Activated naive CD8-positive, alpha-beta T cell treated with anti-CD3 and anti-CD28 coated beads, Interleukin-2, amount 10 ng/mL, durations not matched to agents 7 days and 5 days (primary cell): ENCODE measurements at regions not wholly inside any gene's neighbourhood (a gene's known extent, or its start where the extent isn't known, plus 50 kb on each side); places are given as distances from the start of the nearest gene placed in this dataset.
"Not testable (repeated sequence)": the region's sequence is repeated elsewhere in the genome, so short reads cannot be mapped to it uniquely, and the experiment has no call there.

ENCODE experiments used
- ATAC-seq: fragments of 150-1000 bp; cut with Tn5 transposase; one replicate; pipeline ENCODE4 v1.10.0; 2021; ENCODE audit warnings: low read depth, moderate library complexity
- POLR2A ChIA-PET: fragments of 350-600 bp; sonication (Branson Sonifier 250); formaldehyde crosslinking; loops from one replicate; lab custom pipeline; 2021; ENCODE audit warnings: antibody characterized with exemption; lab: Charles Lee
- DNase-seq: peaks from one replicate; pipeline ENCODE4 v3.0.0; 2021
- H3K27ac Mint-ChIP-seq: one replicate; pipeline ENCODE4 v1.8.0; 2022; ENCODE audit warnings: mild to moderate bottlenecking, mixed read lengths
- H3K27me3 Mint-ChIP-seq: one replicate; pipeline ENCODE4 v1.8.0; 2022; ENCODE audit warnings: mild to moderate bottlenecking, moderate library complexity, mixed read lengths
- H3K36me3 Mint-ChIP-seq: one replicate; pipeline ENCODE4 v1.8.0; 2021; ENCODE audit warnings: mild to moderate bottlenecking, mixed read lengths
- H3K4me1 Mint-ChIP-seq: one replicate; pipeline ENCODE4 v1.8.0; 2021; ENCODE audit warnings: mixed read lengths
- H3K4me3 Mint-ChIP-seq: one replicate; pipeline ENCODE4 v1.8.0; 2022; ENCODE audit warnings: mild to moderate bottlenecking, moderate library complexity, mixed read lengths
- H3K9me3 Mint-ChIP-seq: one replicate; pipeline ENCODE4 v1.8.0; 2021; ENCODE audit warnings: mixed read lengths

GRCh38 chr3:101913168-101913567 is 63.9 kb downstream of the NFKBIZ start:
- no peak for ATAC-seq
- DNase-seq, result no peak
- Mint-ChIP-seq H3K9me3 (peaks cover 9% of the 10 kb centered on the region), H3K27me3 (no peaks in the 10 kb centered on the region), H3K27ac (no peak overlapping the region), H3K4me3 (no peak overlapping the region), H3K36me3 (peaks cover 6% of the 10 kb centered on the region), H3K4me1 (no peaks in the 10 kb centered on the region)
- POLR2A ChIA-PET, result no interaction called here

DNA sequence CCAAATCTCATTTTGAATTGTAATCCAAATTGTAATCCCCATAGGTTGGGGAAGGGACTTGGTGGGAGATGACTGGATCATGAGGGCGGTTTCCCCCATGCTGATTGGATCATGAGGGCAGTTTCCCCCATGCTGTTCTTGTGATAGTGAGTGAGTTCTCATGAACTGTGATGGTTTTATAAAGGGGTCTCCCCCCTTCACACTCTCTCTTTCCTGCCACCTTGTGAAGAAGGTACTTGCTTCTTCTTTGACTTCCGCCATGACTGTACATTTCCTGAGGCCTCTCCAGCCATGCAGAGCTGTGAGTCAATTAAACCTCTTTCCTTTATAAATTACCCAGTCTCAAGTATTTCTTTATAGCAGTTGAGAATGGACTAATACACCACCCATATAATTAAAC is 68.4 kb downstream of the NFKBIZ start:
- H3K36me3 Mint-ChIP-seq, result peaks cover 27% of the 10 kb centered on the region
- peaks cover 29% of the 10 kb centered on the region for H3K9me3 Mint-ChIP-seq
- H3K27me3 Mint-ChIP-seq, DNase-seq, H3K4me1 Mint-ChIP-seq, H3K27ac Mint-ChIP-seq, H3K4me3 Mint-ChIP-seq, POLR2A ChIA-PET, ATAC-seq: not testable (repeated sequence)

- H3K27me3 Mint-ChIP-seq, DNase-seq, H3K27ac Mint-ChIP-seq, POLR2A ChIA-PET, ATAC-seq, H3K4me3 Mint-ChIP-seq: not testable (repeated sequence)
- Mint-ChIP-seq H3K4me1 (peaks cover 27% of the 10 kb centered on the region), H3K9me3 (peaks cover 32% of the 10 kb centered on the region), H3K36me3 (peaks cover 30% of the 10 kb centered on the region)
These were observed 72.9 kb downstream of the NFKBIZ start for GRCh38 chr3:101922151-101922725.

GRCh38 chr3:101924621-101925020 is 75.3 kb downstream of the NFKBIZ start:
- not testable (repeated sequence) for H3K27me3 Mint-ChIP-seq, H3K4me3 Mint-ChIP-seq, DNase-seq
- ATAC-seq, result peak; percentile 65
- peaks cover 26% of the 10 kb centered on the region for H3K9me3 Mint-ChIP-seq
- peaks cover 26% of the 10 kb centered on the region for H3K36me3 Mint-ChIP-seq
- H3K4me1 Mint-ChIP-seq, result peaks cover 27% of the 10 kb centered on the region
- H3K27ac Mint-ChIP-seq, result peak overlapping the region; percentile 68
- POLR2A ChIA-PET, result interaction anchor here (1.1 to 1.2 kb wide), 2 partner anchors 12 to 75 kb away, joined by 3 to 4 read pairs; partner anchors contain the start of gene NFKBIZ

- not testable (repeated sequence) for DNase-seq, ATAC-seq, H3K4me3 Mint-ChIP-seq, H3K27me3 Mint-ChIP-seq
- POLR2A ChIA-PET, result interaction anchor here (1.1 kb wide), 1 partner anchor 76 kb away, joined by 4 read pairs; the partner anchor contains the start of gene NFKBIZ
- Mint-ChIP-seq H3K36me3 (peaks cover 22% of the 10 kb centered on the region), H3K27ac (peak overlapping the region; percentile 67), H3K9me3 (peaks cover 22% of the 10 kb centered on the region), H3K4me1 (peaks cover 27% of the 10 kb centered on the region)
These were observed 75.8 kb downstream of the NFKBIZ start for GRCh38 chr3:101925124-101925523.

GRCh38 chr3:101925564-101925963 is 76.2 kb downstream of the NFKBIZ start:
- POLR2A ChIA-PET, result no interaction called here
- DNase-seq (no peak), ATAC-seq (no peak)
- no peaks in the 10 kb centered on the region for H3K27me3 Mint-ChIP-seq
- no peak overlapping the region for H3K4me3 Mint-ChIP-seq
- H3K9me3 Mint-ChIP-seq, result peaks cover 19% of the 10 kb centered on the region
- H3K27ac Mint-ChIP-seq, result peak overlapping the region; percentile 67
- H3K4me1 Mint-ChIP-seq, result peaks cover 27% of the 10 kb centered on the region
- peaks cover 22% of the 10 kb centered on the region for H3K36me3 Mint-ChIP-seq

GRCh38 chr3:101926594-101927105 is 77.3 kb downstream of the NFKBIZ start:
- peaks cover 27% of the 10 kb centered on the region for H3K4me1 Mint-ChIP-seq
- peaks cover 15% of the 10 kb centered on the region for H3K9me3 Mint-ChIP-seq
- no peak for DNase-seq
- H3K4me3 Mint-ChIP-seq, result no peak overlapping the region
- H3K27ac Mint-ChIP-seq, result no peak overlapping the region
- peaks cover 18% of the 10 kb centered on the region for H3K36me3 Mint-ChIP-seq
- POLR2A ChIA-PET, result no interaction called here
- ATAC-seq, result no peak
- H3K27me3 Mint-ChIP-seq, result no peaks in the 10 kb centered on the region

- peaks cover 17% of the 10 kb centered on the region for H3K4me1 Mint-ChIP-seq
These were observed 79.6 kb downstream of the NFKBIZ start for GRCh38 chr3:101928890-101929289.

GRCh38 chr3:101931081-101931480 is 81.8 kb downstream of the NFKBIZ start:
- no peak overlapping the region for H3K4me3 Mint-ChIP-seq
- peaks cover 1% of the 10 kb centered on the region for H3K9me3 Mint-ChIP-seq
- peaks cover 7% of the 10 kb centered on the region for H3K36me3 Mint-ChIP-seq
- peaks cover 13% of the 10 kb centered on the region for H3K4me1 Mint-ChIP-seq
- H3K27me3 Mint-ChIP-seq, result no peaks in the 10 kb centered on the region
- ATAC-seq (no peak), DNase-seq (no peak)
- POLR2A ChIA-PET, result no interaction called here
- H3K27ac Mint-ChIP-seq, result no peak overlapping the region

More at GRCh38 chr3:101928890-101929289, 79.6 kb downstream of the NFKBIZ start:
- H3K4me3 Mint-ChIP-seq, result no peak overlapping the region
- DNase-seq (no peak), ATAC-seq (no peak)
- no peak overlapping the region for H3K27ac Mint-ChIP-seq
- POLR2A ChIA-PET, result no interaction called here
- no peaks in the 10 kb centered on the region for H3K27me3 Mint-ChIP-seq
- peaks cover 1% of the 10 kb centered on the region for H3K9me3 Mint-ChIP-seq
- H3K36me3 Mint-ChIP-seq, result peaks cover 5% of the 10 kb centered on the region

DNA sequence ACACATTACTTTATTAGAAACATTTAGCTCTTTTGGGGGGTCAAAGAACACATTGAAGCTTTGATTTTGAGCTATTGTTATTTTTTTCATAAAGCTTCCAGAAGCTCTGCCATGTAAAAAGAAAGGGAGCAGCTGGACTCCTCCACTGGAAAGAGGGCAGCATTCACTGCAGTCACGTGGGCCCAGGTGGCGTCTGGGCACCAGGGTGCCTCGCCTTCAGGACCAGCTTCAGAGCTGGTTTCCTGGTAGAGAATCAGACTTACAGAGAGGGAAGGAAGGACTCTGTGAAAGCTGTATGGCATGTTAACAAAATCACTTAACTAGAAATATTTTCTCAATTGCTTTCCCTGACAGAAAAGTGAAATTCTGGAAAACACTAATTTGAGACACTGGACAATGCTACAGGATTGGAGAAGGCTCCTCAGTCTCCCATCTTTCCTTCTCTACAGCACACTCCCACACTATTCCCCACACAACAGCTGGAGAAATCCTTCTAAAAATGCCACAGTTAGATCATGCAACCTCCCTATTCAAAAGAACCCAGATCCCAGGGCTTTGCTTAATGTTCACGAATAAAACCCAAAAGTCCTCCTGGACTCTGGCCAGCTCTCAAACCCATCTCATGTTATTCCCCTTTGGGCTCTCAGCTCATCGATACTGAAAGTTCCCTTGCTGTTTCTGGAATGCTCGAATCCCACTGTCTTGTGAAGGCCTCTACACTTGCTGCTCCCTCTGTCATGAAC is 83.2 kb downstream of the NFKBIZ start:
- no peak overlapping the region for H3K4me3 Mint-ChIP-seq
- H3K27ac Mint-ChIP-seq, result no peak overlapping the region
- peaks cover 22% of the 10 kb centered on the region for H3K4me1 Mint-ChIP-seq
- peaks cover 7% of the 10 kb centered on the region for H3K36me3 Mint-ChIP-seq
- H3K27me3 Mint-ChIP-seq, result no peaks in the 10 kb centered on the region
- H3K9me3 Mint-ChIP-seq, result peaks cover 1% of the 10 kb centered on the region
- DNase-seq, result no peak
- POLR2A ChIA-PET, result interaction anchor here (0.6 to 2.2 kb wide), 3 partner anchors 83 to 141 kb away, joined by 4 to 6 read pairs (median 4); partner anchors contain the start of gene NFKBIZ
- ATAC-seq, result no peak

- peak; percentile 39 for DNase-seq
- peak overlapping the region; percentile 84 for H3K27ac Mint-ChIP-seq
- H3K36me3 Mint-ChIP-seq, result peaks cover 7% of the 10 kb centered on the region
- POLR2A ChIA-PET, result interaction anchor here (0.7 to 3.3 kb wide), 7 partner anchors 13 to 201 kb away, joined by 3 to 23 read pairs (median 5); partner anchors contain the start of gene NFKBIZ
- H3K4me3 Mint-ChIP-seq, result peak overlapping the region; percentile 56
- peak; percentile 91 for ATAC-seq
- no peaks in the 10 kb centered on the region for H3K27me3 Mint-ChIP-seq
- H3K4me1 Mint-ChIP-seq, result peaks cover 22% of the 10 kb centered on the region
- peaks cover 1% of the 10 kb centered on the region for H3K9me3 Mint-ChIP-seq
These were observed 87.4 kb downstream of the NFKBIZ start for GRCh38 chr3:101936419-101937356.

DNA sequence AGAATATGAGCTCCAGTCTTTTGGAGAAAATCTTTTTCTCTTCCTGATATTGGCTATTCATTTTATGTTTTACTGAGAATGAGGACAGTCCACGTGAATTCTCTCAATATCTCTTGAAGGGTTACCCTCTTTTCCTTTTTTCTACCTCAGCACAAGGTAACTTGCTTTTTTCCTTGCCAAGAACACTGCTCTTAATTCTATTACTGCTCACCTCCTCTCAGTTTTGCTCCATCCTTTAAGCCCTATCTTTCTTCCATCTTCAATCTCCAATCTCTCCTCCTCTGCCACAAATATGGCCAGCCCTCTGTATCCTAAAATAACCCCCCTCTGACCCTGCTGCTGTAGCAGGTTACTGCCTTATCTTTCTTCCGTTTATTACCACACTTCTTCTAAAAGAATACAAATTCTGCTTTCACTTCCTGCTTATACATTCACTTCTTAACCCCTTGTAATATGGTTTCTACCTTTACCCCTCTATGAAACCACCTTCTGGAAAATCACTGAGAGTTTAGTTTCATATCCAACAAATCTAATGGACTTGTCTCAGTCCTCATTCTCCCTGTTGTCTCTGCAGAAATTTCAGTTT is 89.0 kb downstream of the NFKBIZ start:
- no peak for DNase-seq
- no peaks in the 10 kb centered on the region for H3K27me3 Mint-ChIP-seq
- no peak overlapping the region for H3K4me3 Mint-ChIP-seq
- POLR2A ChIA-PET, result interaction anchor here (1.4 to 3.3 kb wide), 2 partner anchors 89 to 111 kb away, joined by 3 to 23 read pairs; partner anchors contain the start of gene NFKBIZ
- peaks cover 32% of the 10 kb centered on the region for H3K4me1 Mint-ChIP-seq
- H3K27ac Mint-ChIP-seq, result no peak overlapping the region
- H3K9me3 Mint-ChIP-seq, result no peaks in the 10 kb centered on the region
- peak; percentile 55 for ATAC-seq
- H3K36me3 Mint-ChIP-seq, result peaks cover 6% of the 10 kb centered on the region
